Suppressor macrophage treated with lipopolysaccharide for 4 hours (primary cell): ENCODE measurements at regions not wholly inside any gene's neighbourhood (a gene's known extent, or its start where the extent isn't known, plus 50 kb on each side); places are given as distances from the start of the nearest gene placed in this dataset.

Experiments
- DNase-seq: peaks from one replicate; pipeline ENCODE4 v3.0.0-alpha.2; 2020

DNA sequence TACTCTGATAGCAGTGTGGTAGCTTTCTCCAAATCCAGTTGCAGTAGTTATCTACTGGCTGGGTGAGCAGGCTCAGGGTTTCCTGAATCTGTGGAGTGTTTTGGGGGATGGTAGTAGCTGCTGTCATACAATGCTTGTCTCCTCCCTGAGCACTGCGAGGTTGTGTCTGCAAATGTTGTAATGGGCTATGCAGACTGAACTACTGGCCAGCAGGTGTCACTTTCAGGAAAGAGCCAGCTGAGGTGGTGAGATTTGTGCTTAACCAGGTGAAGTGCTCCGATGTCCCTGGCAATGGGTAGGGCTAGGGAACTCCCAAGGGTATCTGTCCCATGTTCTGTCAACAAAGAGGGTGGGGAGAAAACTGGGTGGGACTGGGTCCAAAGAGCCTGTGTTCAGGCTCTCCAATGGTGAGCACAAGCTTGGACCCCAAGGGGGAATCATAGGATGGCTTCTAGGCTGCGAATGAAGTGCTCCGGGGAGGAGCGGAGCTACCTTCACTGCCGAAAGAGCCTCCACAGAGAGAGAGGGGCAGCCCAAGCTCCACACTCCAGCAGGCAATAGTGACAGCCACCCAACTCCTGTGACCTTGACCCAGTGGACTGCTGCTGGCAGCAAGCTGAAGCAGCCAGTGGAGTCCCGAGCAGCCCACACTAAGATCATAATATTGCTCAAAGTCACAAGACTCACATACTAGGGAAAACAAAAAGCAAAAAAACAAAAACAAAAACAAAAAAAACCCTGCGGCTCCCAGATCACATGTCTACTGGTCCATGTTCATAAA is 1324.0 kb upstream of the USP15 start:
- DNase-seq: no peak

DNA sequence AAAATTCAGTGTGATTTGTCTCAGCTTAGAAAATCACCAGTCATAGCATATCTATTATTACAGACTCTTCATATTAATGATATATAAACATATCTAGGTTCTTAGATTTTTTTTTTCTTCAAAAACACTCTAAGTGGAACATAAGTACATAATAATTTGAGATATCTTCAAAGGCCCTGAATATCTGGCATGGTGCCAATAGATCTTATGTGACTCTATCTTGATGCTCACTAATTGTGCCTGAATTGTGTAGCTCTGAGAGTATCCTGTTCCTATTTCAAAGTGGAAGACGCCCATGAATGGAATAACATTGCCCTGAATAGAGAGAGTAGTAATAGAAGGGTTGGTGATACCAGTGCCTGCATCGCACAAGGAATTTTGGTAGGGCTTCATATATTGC is 1312.7 kb upstream of the USP15 start:
- no peak for DNase-seq

DNA sequence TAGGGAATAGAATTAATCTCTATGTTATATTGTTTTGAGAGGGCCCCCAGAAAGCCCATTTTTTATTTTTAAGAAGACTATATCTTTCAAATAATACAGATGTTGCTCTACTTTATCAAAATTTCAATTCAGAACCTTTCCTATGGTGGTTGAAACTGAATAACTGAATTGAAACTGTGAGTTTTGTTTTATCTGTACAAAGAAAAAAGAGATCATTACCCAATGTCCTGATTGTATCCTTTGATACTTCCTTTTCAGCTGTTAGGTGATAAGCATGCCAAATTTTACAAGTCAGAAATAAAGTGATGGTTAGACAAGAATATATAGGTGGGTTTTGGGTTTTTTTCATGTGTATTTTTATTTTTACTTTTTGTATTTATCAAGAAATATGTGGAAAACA is 1293.1 kb upstream of the USP15 start:
- no peak for DNase-seq

DNA sequence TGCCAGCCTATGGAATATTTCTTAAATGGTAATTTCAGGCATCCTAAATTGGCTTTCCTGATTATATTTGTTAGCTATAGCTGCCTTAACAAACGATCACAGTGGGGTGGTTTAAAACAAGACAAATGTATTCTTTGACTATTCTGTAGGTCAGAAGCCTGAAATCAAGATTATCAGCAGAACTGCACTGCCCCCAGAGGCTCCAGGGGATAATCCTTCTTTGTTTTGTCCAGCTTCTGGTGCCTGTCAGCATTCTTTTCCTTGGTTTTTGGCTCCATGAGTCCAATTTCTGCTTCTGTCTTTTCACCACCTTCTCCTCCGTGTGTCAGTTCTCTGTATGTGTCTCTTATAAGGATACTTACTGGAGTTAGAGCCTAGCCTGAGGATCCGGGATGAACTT is 1282.2 kb upstream of the USP15 start:
- no peak for DNase-seq

DNA sequence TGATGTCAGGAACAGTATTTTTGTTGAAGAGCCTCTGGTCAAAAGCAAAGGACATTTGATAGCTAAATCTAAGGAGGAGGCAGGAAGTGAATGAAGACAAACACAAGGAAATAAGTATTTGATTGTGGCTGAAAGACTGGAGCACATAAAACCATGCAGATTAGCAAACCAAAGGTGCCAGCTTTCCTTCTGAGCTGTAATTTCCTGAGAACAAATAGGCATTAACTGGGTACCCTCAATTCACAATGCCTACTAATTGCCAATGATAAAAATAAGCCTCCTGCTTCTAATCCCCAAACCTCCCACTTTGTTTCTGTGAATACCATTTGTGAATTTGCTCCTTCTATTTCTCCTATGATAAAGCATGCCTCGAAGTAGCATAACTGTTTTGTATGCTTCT is 1279.6 kb upstream of the USP15 start:
- DNase-seq: no peak

DNA sequence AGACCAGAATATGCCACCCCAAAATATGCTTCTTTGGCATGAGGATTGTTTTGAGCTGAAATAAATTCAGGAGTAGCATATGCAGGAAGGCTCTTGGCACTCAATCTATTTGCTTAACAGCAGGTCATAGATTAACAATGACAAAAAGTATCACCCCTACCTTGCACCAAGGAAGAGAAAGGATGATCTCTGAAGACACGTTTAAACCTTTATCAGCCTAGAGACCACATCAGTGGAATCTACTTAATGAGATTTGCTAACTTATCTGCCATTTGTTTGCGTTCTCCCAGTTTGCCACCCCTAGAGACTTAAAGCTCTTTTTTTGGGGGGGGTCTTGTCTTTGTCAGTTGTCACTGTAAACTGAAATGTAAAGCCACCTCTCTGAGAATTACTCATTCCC is 1278.7 kb upstream of the USP15 start:
- DNase-seq: no peak

DNA sequence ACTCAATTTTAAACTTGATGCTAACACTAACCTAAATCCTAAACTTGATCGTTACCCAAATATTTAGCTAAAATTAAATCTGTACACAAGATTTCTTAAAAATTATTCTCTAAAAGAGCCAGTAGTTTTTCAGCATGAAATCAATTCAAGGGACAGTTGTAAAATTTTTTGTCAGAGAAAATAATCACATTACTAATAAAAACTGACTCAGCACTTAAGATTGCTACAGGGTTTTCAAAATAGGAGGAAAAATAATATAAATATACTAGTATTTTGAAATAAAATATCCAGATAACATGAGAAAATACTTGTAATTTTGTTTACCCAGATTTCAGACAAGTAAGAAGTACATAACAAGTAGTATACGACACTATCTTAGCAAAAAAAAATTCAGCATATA is 1268.1 kb upstream of the USP15 start:
- no peak for DNase-seq

DNA sequence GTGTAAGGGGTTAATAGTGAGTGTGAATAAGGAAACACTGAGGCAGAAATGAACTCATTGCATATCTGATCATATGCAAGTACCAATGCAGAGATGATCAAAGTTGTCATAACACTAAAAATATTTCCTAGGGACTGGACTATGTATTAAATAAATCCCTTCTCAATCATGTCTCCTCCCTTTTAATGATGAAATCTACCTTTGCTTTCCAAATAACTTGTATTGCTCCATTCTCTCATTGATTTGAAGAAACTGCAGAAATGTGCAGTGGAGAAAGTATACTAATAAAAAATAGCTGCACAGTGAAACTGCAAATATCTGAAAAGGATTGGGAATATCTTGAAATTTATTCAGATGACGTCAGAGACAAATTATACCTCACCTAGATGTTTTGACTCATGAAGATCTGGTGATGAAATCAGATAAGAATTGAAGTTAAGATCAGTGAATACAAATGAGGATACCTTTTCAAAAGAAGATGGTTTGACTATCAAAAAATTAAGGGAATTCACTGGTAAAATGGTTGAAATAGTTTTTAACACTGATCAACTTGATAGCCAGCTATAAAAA is 1264.9 kb upstream of the USP15 start:
- no peak for DNase-seq

DNA sequence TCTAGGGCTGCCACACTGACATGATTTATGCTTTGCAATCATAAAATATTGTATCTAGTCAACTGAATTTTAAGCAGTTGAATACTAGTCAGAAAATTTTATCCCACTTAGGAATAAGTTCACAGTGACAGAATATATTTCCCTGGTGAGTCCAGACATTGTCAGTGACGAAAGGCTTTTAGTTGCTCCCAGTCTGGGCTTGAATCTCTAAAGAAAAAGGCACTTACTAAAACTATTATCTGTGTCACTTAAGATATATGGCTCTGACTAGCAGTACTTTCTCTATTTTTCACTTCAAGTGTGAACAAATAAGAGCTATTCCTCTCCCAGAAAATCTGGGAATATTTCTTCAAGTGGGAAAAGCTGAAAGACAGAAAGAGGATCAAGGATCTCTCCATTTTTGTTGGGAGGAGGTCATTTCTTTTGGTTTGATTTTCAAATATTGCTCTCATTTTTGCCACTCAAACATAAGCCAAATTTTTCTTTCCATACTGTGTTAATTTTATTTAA is 1262.3 kb upstream of the USP15 start:
- no peak for DNase-seq

DNA sequence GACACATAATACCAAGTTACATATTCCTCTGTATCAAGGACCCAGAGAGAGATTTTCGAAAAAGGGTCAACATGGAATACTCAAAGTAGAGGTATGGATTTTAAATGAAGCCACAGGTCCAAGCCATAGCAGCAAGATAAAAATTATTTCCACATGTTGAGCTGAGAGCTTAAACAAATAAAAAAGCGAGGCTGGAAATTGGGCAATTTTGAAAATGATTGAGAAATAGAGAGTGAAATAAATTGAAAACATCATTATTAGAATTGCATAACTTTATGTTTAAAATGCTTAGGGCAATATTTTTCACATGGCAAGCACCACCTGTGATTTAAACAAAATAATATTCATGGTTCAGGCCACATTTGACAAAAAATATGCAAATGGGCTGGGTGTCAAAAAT is 1251.0 kb upstream of the USP15 start:
- DNase-seq: no peak

DNA sequence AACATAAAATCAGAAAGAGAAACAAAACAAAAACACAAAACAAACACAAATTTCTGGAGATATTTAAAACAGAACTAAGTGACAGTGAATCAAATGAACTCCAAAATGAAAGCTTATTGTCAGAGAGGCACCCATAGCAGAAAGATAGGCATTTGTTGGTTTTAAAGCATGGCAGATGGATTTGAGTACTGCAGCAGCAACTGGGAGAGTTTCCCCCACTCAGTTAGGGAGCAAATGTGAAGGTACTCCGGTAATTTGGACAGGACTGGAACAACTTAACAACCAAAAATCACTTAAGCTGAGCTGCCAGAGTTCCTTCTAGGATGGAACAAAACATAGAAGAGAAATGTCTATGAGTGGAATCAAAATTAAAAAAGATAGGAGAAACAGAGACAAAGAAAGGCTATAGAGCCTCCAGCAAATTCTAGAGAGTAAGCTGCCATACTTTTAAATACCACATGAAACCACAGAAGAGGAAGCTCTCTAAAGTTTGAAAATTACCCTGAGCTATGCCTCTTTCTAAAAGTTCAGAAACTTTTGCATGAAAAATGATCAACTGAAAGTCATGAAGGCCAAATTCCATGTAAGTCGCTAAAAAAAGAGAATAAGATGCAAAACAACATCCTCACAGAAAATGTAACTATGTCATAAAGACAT is 1248.3 kb upstream of the USP15 start:
- DNase-seq: no peak

DNA sequence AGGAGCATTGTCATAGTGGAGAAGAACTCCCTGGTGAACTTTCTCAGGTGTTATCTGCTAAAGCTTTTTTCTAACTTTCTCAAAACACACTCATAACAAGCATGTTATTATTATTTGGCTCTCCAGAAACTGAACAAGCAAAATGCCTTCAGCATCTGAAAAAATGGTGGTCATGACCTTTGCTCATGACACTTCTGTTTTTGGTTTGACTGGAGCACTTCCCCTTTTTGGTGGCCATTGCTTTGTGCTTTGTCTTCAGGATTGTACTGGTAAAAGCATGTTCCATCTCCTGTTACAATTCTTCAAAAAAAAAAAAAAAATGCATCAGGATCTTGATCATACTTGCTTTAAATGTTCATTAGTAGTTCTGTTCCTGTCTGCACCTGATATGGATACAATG is 1241.6 kb upstream of the USP15 start:
- DNase-seq: no peak

DNA sequence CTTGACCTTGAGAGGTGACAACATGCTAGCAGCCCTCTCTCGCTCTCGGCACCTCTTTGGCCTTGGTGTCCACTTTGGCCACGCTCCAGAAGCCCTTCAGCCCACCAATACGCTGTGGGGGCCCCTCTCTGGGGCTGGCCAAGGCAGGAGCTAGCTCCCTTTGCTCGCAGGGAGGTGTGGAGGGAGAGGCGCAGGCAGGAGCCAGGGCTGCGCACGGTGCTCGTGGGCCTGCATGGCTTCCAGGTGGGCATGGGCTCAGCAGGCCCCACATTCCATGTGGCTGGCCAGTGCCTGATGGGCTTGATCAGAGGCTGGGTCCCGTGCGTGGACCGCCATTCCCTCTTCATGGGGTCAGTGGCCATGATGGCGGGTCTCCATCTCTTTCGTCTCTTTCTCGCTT is 1237.0 kb upstream of the USP15 start:
- no peak for DNase-seq

DNA sequence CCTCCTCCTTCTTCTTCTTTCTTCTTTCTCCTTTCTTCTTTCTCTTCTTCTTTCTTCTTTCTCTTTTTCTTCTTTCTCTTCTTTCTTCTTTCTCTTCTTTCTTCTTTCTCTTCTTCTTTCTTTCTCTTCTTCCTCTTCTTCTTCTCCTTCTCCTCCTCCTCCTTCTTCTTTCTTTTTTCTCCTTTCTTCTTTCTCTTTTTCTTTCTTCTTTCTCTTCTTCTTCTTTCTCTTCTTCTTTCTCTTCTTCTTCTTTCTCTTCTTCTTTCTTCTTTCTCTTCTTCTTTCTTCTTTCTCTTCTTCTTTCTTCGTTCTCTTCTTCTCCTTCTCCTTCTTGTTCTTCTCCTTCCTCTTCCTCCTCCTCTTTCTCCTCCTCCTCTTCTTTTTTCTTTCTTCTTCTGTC is 1230.7 kb upstream of the USP15 start:
- DNase-seq: no peak

DNA sequence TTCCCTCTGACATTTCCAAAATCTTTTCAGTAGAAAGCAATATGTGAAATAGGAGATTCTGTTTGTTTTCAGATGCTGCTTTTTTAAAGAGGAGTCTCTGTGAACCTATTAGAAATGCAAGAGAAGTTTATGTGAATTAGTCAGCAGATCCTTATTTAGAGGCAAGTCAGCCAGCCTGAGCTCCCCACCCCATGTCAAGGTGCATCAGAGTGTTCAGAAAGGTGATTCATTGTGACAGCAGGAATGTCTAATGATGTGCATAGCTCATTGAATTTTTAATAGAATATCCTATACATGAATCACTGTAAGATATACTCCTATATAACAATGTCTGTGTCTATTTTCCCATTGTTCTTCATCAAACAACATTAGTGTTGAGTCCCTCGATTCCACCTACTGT is 1222.4 kb upstream of the USP15 start:
- no peak for DNase-seq

DNA sequence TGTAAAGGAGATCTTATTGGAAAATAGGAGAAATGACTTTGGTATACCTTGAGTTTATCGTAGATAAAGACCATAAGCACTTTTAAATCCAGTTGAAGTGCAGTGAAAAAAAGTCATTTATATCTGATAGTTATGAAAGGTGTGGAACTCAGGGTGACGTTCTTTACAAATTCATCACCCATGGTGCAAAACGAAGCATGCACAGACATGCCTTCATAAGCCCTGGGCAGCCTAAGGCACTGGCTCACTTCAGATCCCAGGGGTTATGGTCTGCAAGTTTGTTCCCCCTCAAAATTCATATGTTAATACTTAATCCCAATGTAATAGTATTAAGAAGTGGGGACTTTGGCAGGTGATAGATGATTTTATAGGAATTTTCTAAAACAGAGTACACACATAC is 1216.4 kb upstream of the USP15 start:
- DNase-seq: no peak

DNA sequence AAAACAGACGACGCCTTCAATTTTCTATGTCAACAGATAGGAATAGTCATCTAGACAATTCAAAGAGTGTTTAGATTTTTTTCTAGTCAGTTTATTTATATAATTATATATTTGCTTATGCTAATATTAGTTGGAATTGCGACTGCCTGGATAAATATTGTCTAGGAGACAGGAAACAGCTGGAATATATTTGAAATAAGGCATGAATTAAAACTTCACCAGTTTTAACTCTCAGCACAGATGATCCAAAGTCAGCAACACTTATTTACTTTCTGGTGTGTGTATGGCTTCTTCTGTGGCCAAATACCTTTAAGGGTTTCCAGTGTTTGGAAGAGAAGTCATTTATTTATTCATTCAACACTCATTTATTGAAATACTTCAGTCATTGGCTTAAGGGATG is 1215.4 kb upstream of the USP15 start:
- no peak for DNase-seq

DNA sequence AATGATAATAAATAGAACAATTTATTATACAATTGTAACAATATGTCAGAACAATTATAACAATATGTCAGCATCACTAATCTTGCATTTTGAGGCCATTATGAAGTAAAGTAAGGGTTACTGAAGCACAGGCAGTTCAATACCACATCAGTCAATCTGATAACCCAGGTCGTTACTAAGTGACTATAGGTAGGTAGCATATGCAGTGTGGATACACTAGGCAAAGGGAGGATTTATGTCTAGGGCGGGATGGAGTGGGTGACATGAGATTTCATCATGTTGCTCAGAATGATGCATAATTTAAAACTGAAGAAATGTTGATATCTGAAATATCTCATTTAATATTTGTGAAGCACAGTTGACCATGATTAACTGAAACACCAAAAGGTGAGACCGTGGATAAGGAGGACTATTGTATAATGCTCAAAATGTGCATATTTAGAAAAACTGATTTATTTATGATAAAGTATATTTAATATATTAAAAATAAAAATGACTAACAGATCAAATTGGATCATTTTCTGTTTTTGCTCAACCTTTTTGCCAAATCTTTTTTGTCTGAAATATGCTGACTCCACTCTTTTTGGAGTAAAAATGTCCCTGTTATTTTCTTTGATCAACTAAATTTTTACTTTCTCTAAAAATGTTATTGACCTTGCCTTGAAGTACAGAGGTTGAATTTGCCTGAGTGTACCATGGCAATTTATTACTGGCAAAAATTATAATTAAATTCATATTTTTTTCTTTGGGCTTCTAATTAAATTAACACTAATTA is 1189.4 kb upstream of the USP15 start:
- DNase-seq: no peak

DNA sequence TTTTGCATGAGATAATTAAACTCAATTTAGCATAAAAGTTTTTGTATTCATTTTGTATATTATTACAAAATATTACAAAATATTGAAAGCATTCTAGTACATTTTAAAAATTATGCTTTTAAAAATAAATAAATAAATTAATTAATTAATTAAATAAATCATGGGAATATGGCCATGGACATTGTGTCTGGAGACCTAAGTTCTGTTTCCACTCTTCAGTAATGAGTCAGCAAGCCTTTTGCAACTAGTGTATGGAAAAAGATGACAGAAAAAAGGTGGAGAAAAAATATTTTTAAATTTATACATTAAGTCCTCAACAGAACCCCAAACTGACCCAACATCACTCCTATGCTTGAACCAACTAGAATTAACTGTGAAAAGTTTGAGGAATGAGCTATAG is 1187.5 kb upstream of the USP15 start:
- no peak for DNase-seq

DNA sequence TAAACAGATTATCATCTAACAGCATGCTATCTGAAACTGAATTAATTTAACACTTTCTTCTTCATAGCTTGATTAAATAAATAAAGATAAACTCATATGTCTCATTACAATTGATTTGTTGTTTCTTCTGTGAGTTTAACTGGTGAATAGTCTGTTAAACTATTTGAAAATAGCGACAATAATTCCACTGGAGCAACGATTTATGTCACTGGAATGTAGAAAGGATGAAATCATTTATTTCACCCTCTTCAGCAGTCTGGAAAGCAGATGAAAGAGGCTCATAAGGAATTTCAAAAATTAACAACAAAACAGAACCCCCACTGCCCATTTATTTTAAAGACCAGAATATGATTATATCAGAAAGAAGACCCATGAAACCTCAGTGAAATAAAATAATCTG is 1165.1 kb upstream of the USP15 start:
- no peak for DNase-seq

DNA sequence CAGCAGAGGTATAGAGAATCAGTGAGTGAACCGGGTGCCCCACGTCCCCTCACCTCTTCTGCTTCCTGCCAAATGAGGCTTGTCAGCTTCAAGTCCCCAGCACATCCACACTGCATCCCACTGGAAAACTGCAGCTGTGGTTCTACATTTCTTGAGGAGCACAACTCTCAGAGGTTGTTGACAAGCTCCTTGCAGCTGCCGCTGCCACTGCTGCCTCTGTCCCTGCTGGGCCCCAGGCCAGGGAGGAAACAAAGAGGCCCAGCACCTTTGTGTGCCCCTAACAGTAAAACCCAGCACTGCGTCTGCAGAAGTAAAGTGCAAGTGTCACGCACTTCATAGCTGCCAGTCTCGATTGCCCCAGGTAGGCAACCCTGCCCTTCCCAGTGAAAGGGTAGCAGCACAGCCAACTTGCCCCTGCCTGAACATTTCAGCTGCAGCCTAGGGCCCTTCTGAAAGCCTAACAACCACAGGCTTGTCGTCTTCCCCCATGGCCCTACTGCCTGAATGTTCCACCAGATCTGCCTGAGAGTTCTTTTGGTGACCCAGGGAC is 1162.1 kb upstream of the USP15 start:
- DNase-seq: no peak

DNA sequence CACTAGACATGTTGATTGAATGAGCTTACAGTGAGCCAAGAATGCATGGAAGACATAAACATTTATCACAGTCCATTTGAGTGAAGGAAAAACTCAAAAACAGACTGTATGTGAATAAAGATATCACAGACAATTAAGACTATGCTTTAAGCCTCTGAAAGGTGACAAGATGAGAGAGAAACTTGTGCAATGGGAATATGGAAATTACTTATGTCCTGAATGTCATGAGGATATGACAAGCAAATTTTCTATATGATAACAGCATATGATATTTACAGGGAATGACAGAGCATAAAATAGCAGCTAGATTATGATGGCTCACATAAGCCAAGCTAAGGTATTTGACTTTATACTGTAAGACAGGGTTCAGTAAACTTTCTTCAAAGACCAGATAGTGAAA is 1153.1 kb upstream of the USP15 start:
- DNase-seq: no peak

DNA sequence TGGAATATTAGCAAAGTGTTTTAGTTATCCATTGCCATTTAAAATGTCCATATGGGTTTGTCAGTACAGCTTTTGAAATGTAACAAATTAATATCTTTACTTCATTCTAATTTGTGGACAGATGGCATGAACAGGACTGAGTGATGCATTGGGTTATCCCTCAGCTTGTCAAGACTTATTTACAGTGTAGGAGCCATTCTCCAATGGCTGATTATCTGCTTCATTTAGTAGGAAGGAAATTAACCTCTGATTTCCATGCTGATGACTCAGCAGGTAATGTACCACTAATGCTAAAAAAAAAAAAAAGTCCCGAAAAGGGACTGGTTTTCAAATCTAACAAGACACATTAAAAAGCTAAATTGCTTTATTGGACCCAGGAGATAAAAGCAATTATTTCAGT is 1149.0 kb upstream of the USP15 start:
- DNase-seq: no peak
